ENCODE measurements at regions not wholly inside any gene's neighbourhood (a gene's known extent, or its start where the extent isn't known, plus 50 kb on each side); places are given as distances from the start of the nearest gene placed in this dataset.

GRCh38 chr2:16152071-16152927 lies 211.9 kb downstream of the MYCN start:
- DNase-seq (ENCODE audit: extremely low spot score in 2 of 2) = peak in 1 of 2 donors; percentile 72
- intact Hi-C loops (cut with DNase I) = no loop called here
- TF ChIP-seq POLR2A (IDR thresholded peaks at IDR 0.05) (no peak), CTCF (IDR thresholded peaks at IDR 0.05) (no peak), POLR2AphosphoS5 (IDR thresholded peaks at IDR 0.05; ENCODE audit: insufficient read depth in 1 of 2, low read depth in 1 of 2) (no peak)
- Histone ChIP-seq H3K36me3 (no peaks in the 10 kb centered on the region), H3K27ac (no peak overlapping the region), H3K27me3 (no peaks in the 10 kb centered on the region), H3K4me1 (no peaks in the 10 kb centered on the region), H3K4me3 (no peak overlapping the region), H3K9me3 (no peaks in the 10 kb centered on the region)

GRCh38 chr2:16151651-16152050 lies 211.3 kb downstream of the MYCN start:
- Histone ChIP-seq H3K27me3 (no peaks in the 10 kb centered on the region), H3K4me1 (no peaks in the 10 kb centered on the region), H3K9me3 (no peaks in the 10 kb centered on the region), H3K4me3 (no peak overlapping the region), H3K27ac (no peak overlapping the region), H3K36me3 (no peaks in the 10 kb centered on the region)
- TF ChIP-seq POLR2A (IDR thresholded peaks at IDR 0.05) = no peak
- no peak for TF ChIP-seq POLR2AphosphoS5 (IDR thresholded peaks at IDR 0.05; ENCODE audit: insufficient read depth in 1 of 2, low read depth in 1 of 2)
- TF ChIP-seq CTCF (IDR thresholded peaks at IDR 0.05) = no peak
- DNase-seq (ENCODE audit: extremely low spot score in 2 of 2) = no peak
- intact Hi-C loops (cut with DNase I) = no loop called here

GRCh38 chr2:16151281-16151570 lies 210.9 kb downstream of the MYCN start:
- Histone ChIP-seq H3K27ac (no peak overlapping the region), H3K27me3 (no peaks in the 10 kb centered on the region), H3K4me1 (no peaks in the 10 kb centered on the region), H3K4me3 (no peak overlapping the region), H3K9me3 (no peaks in the 10 kb centered on the region), H3K36me3 (no peaks in the 10 kb centered on the region)
- intact Hi-C loops (cut with DNase I) = no loop called here
- TF ChIP-seq POLR2A (IDR thresholded peaks at IDR 0.05) = no peak
- no peak for TF ChIP-seq CTCF (IDR thresholded peaks at IDR 0.05)
- peak; percentile 20 to 58 for DNase-seq (ENCODE audit: extremely low spot score in 2 of 2)

- Histone ChIP-seq H3K36me3 (no peaks in the 10 kb centered on the region), H3K4me1 (no peaks in the 10 kb centered on the region), H3K4me3 (no peak overlapping the region), H3K27me3 (no peaks in the 10 kb centered on the region), H3K27ac (no peak overlapping the region), H3K9me3 (no peaks in the 10 kb centered on the region)
- intact Hi-C loops (cut with DNase I) = no loop called here
- peak in 1 of 2 donors; percentile 31 for DNase-seq (ENCODE audit: extremely low spot score in 2 of 2)
- no peak for TF ChIP-seq POLR2A (IDR thresholded peaks at IDR 0.05)
- TF ChIP-seq CTCF (IDR thresholded peaks at IDR 0.05) = no peak
- TF ChIP-seq POLR2AphosphoS5 (IDR thresholded peaks at IDR 0.05; ENCODE audit: insufficient read depth in 1 of 2, low read depth in 1 of 2) = no peak
Measured at GRCh38 chr2:16150456-16151280, 210.3 kb downstream of the MYCN start.
